HG02798 (cell line): ENCODE measurements at regions not wholly inside any gene's neighbourhood (a gene's known extent, or its start where the extent isn't known, plus 50 kb on each side); places are given as distances from the start of the nearest gene placed in this dataset.

ENCODE experiments used
- ATAC-seq: cut with Tn5 transposase; IDR thresholded peaks from one replicate; pipeline ENCODE4 v1.9.1; 2021; ENCODE audit warnings: mild to moderate bottlenecking; ENCODE audit not compliant: unreplicated experiment, poor library complexity

GRCh38 chr9:19517202-19517942 lies 108.6 kb downstream of the ACER2 start:
- ATAC-seq = peak; percentile 44

GRCh38 chr9:19516348-19516747 lies 107.5 kb downstream of the ACER2 start:
- ATAC-seq = no peak

- no peak for ATAC-seq
These were observed 105.0 kb downstream of the ACER2 start for GRCh38 chr9:19513671-19514275.

GRCh38 chr9:19512103-19512832 lies 103.5 kb downstream of the ACER2 start:
- ATAC-seq = no peak

DNA sequence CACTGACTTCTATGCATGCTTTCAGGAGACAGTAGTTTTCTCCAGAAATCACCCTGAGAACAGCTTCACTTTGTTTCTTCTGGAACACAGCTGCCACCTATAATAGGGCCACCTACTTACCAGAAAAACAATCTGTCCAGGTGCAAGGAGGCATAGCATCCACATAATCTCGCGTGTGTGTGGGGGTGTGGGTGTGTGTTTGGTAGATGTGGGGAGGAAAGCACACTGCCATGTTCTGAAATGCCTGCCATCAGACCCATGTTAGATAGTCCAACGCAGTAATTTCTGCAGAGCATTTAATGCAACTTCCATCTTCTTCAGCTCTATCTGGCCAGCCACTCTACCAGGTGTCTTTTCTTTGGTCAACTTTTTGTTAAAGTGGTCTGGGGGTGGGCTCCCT lies 102.9 kb downstream of the ACER2 start:
- no peak for ATAC-seq

DNA sequence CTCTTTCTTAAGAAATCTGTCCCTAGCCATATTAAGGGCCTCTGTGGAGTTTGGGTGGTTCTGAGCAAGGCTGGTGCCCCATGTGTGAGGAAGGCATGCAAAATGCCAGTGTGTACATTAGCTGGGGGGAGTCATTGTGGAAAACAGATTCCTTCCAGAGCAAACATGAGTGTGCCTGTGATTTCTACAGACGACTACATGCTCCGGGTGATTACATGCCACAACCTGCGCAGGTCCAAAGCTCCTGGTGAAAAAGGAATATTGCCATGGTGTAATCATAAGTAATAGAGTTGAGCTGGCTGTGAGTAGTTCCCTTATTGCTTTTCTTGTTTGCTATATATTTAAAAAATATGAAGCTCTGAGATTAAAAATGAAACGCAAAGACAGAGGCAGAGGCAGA lies 102.1 kb downstream of the ACER2 start:
- ATAC-seq = no peak
